ENCODE measurements at regions not wholly inside any gene's neighbourhood (a gene's known extent, or its start where the extent isn't known, plus 50 kb on each side); places are given as distances from the start of the nearest gene placed in this dataset.

DNA sequence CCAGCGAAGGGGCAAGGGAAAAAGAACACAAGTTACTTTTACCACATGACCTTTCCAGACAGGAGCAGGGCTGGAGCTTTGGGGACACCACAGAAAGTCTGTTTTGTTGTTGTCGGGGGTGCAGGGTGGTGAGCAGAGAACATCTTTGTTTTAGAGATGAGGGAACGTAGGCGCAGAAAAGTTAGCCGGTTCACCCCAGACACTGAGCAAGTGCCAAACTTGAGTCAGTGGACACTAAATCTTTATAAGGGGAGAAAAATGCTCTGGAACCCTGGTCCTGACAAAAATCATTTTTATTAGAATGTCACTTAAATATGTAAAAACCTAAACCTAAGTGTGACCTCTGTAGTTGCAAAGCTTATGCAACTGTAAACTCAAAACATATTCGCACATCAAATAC is 126.4 kb upstream of the GAS1 start:
- no peak overlapping the region for H3K27ac Mint-ChIP-seq
- Histone ChIP-seq H3K4me2 (no peak overlapping the region), H3K9me2 (ENCODE audit: insufficient read depth) (peaks cover 4% of the 10 kb centered on the region; the same call in 1 of the 2 replicates), H3F3A (replicated peaks; ENCODE audit: low read depth) (no peaks in the 10 kb centered on the region), H3K36me3 (ENCODE audit: insufficient read depth) (no peaks in the 10 kb centered on the region), H3K27ac (ENCODE audit: low read depth) (no peak overlapping the region), H3K79me2 (replicated peaks; ENCODE audit: insufficient read depth) (no peaks in the 10 kb centered on the region), H4K20me1 (replicated peaks; ENCODE audit: insufficient read depth) (no peaks in the 10 kb centered on the region), H3K4me1 (ENCODE audit: insufficient read depth) (no peaks in the 10 kb centered on the region), H3K4me3 (no peak overlapping the region), H2AFZ (no peak overlapping the region), H3K27me3 (ENCODE audit: insufficient read depth) (no peaks in the 10 kb centered on the region)
- H3K4me3 Mint-ChIP-seq = no peak overlapping the region
- H3K27me3 Mint-ChIP-seq (ENCODE audit: insufficient read depth, low read depth, poor library complexity) = peaks cover 3% of the 10 kb centered on the region
- no peaks in the 10 kb centered on the region for H3K4me1 Mint-ChIP-seq
- TF ChIP-seq NANOG (IDR thresholded peaks at IDR 0.05; ENCODE audit: borderline replicate concordance) = no peak
- no peak for TF ChIP-seq JUNB (IDR thresholded peaks at IDR 0.05; ENCODE audit: unreplicated experiment)
- no peak for TF ChIP-seq POLR2AphosphoS5 (IDR thresholded peaks at IDR 0.05; ENCODE audit: low read depth)
- TF ChIP-seq STAT1 (IDR thresholded peaks at IDR 0.05; ENCODE audit: unreplicated experiment) = no peak
- TF ChIP-seq, protein P1, sequence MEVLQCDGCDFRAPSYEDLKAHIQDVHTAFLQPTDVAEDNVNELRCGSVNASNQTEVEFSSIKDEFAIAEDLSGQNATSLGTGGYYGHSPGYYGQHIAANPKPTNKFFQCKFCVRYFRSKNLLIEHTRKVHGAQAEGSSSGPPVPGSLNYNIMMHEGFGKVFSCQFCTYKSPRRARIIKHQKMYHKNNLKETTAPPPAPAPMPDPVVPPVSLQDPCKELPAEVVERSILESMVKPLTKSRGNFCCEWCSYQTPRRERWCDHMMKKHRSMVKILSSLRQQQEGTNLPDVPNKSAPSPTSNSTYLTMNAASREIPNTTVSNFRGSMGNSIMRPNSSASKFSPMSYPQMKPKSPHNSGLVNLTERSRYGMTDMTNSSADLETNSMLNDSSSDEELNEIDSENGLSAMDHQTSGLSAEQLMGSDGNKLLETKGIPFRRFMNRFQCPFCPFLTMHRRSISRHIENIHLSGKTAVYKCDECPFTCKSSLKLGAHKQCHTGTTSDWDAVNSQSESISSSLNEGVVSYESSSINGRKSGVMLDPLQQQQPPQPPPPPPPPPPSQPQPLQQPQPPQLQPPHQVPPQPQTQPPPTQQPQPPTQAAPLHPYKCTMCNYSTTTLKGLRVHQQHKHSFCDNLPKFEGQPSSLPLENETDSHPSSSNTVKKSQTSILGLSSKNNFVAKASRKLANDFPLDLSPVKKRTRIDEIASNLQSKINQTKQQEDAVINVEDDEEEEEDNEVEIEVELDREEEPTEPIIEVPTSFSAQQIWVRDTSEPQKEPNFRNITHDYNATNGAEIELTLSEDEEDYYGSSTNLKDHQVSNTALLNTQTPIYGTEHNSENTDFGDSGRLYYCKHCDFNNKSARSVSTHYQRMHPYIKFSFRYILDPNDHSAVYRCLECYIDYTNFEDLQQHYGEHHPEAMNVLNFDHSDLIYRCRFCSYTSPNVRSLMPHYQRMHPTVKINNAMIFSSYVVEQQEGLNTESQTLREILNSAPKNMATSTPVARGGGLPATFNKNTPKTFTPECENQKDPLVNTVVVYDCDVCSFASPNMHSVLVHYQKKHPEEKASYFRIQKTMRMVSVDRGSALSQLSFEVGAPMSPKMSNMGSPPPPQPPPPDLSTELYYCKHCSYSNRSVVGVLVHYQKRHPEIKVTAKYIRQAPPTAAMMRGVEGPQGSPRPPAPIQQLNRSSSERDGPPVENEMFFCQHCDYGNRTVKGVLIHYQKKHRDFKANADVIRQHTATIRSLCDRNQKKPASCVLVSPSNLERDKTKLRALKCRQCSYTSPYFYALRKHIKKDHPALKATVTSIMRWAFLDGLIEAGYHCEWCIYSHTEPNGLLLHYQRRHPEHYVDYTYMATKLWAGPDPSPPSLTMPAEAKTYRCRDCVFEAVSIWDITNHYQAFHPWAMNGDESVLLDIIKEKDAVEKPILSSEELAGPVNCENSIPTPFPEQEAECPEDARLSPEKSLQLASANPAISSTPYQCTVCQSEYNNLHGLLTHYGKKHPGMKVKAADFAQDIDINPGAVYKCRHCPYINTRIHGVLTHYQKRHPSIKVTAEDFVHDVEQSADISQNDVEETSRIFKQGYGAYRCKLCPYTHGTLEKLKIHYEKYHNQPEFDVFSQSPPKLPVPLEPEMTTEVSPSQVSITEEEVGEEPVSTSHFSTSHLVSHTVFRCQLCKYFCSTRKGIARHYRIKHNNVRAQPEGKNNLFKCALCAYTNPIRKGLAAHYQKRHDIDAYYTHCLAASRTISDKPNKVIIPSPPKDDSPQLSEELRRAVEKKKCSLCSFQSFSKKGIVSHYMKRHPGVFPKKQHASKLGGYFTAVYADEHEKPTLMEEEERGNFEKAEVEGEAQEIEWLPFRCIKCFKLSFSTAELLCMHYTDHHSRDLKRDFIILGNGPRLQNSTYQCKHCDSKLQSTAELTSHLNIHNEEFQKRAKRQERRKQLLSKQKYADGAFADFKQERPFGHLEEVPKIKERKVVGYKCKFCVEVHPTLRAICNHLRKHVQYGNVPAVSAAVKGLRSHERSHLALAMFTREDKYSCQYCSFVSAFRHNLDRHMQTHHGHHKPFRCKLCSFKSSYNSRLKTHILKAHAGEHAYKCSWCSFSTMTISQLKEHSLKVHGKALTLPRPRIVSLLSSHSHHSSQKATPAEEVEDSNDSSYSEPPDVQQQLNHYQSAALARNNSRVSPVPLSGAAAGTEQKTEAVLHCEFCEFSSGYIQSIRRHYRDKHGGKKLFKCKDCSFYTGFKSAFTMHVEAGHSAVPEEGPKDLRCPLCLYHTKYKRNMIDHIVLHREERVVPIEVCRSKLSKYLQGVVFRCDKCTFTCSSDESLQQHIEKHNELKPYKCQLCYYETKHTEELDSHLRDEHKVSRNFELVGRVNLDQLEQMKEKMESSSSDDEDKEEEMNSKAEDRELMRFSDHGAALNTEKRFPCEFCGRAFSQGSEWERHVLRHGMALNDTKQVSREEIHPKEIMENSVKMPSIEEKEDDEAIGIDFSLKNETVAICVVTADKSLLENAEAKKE (CRISPR knock-in tag; IDR thresholded peaks at IDR 0.05) = no peak
- TF ChIP-seq, protein P2, sequence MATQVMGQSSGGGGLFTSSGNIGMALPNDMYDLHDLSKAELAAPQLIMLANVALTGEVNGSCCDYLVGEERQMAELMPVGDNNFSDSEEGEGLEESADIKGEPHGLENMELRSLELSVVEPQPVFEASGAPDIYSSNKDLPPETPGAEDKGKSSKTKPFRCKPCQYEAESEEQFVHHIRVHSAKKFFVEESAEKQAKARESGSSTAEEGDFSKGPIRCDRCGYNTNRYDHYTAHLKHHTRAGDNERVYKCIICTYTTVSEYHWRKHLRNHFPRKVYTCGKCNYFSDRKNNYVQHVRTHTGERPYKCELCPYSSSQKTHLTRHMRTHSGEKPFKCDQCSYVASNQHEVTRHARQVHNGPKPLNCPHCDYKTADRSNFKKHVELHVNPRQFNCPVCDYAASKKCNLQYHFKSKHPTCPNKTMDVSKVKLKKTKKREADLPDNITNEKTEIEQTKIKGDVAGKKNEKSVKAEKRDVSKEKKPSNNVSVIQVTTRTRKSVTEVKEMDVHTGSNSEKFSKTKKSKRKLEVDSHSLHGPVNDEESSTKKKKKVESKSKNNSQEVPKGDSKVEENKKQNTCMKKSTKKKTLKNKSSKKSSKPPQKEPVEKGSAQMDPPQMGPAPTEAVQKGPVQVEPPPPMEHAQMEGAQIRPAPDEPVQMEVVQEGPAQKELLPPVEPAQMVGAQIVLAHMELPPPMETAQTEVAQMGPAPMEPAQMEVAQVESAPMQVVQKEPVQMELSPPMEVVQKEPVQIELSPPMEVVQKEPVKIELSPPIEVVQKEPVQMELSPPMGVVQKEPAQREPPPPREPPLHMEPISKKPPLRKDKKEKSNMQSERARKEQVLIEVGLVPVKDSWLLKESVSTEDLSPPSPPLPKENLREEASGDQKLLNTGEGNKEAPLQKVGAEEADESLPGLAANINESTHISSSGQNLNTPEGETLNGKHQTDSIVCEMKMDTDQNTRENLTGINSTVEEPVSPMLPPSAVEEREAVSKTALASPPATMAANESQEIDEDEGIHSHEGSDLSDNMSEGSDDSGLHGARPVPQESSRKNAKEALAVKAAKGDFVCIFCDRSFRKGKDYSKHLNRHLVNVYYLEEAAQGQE (IDR thresholded peaks at IDR 0.05; ENCODE audit: unreplicated experiment) = no peak
- TF ChIP-seq, protein P3, sequence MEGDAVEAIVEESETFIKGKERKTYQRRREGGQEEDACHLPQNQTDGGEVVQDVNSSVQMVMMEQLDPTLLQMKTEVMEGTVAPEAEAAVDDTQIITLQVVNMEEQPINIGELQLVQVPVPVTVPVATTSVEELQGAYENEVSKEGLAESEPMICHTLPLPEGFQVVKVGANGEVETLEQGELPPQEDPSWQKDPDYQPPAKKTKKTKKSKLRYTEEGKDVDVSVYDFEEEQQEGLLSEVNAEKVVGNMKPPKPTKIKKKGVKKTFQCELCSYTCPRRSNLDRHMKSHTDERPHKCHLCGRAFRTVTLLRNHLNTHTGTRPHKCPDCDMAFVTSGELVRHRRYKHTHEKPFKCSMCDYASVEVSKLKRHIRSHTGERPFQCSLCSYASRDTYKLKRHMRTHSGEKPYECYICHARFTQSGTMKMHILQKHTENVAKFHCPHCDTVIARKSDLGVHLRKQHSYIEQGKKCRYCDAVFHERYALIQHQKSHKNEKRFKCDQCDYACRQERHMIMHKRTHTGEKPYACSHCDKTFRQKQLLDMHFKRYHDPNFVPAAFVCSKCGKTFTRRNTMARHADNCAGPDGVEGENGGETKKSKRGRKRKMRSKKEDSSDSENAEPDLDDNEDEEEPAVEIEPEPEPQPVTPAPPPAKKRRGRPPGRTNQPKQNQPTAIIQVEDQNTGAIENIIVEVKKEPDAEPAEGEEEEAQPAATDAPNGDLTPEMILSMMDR (conservative IDR thresholded peaks at IDR 0.05; ENCODE audit: low read depth in 2 of 2) = no peak
- DNase-seq (ENCODE audit: low spot score) (no peak), ATAC-seq (no peak)
- peaks cover 5% of the 10 kb centered on the region for H3K9me3 Mint-ChIP-seq
- H3K36me3 Mint-ChIP-seq (ENCODE audit: low read depth) = peaks cover under 1% of the 10 kb centered on the region; the same call in 1 of the 3 replicates
